ENCODE measurements at regions not wholly inside any gene's neighbourhood (a gene's known extent, or its start where the extent isn't known, plus 50 kb on each side); places are given as distances from the start of the nearest gene placed in this dataset.

DNA sequence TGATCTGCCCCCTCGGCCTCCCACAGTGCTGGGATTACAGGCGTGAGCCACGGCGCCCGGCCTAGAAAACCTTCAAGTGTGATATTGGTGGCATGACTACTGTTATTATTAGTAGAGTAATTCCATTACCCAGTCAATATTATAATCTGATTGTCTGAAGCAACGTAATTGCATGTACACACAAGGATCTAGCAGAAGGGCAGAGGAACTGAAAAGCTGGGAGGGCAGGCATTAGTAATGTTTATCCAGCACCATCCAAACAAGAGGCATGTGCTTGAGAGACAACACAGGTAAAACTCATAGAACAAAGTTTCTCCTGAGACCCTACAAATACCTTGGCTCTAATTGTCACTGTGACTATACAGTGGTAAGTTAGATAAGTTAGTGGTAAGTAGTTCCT, 56.2 kb upstream of the ITM2B start:
- TF ChIP-seq, protein P1, sequence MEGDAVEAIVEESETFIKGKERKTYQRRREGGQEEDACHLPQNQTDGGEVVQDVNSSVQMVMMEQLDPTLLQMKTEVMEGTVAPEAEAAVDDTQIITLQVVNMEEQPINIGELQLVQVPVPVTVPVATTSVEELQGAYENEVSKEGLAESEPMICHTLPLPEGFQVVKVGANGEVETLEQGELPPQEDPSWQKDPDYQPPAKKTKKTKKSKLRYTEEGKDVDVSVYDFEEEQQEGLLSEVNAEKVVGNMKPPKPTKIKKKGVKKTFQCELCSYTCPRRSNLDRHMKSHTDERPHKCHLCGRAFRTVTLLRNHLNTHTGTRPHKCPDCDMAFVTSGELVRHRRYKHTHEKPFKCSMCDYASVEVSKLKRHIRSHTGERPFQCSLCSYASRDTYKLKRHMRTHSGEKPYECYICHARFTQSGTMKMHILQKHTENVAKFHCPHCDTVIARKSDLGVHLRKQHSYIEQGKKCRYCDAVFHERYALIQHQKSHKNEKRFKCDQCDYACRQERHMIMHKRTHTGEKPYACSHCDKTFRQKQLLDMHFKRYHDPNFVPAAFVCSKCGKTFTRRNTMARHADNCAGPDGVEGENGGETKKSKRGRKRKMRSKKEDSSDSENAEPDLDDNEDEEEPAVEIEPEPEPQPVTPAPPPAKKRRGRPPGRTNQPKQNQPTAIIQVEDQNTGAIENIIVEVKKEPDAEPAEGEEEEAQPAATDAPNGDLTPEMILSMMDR (IDR thresholded peaks at IDR 0.05): no peak
- TF ChIP-seq POLR2A (IDR thresholded peaks at IDR 0.05): no peak

Data from esophagus squamous epithelium (tissue), 4 donors.